ENCODE measurements at regions not wholly inside any gene's neighbourhood (a gene's known extent, or its start where the extent isn't known, plus 50 kb on each side); places are given as distances from the start of the nearest gene placed in this dataset.

GRCh38 chr4:147318586-147318985 lies 162.3 kb upstream of the EDNRA start:
- WGBS (ENCODE audit: insufficient coverage, low coverage, missing lambda C conversion rate) = 0% methylated on average over 3 of the region's 3 CpGs
- H3K79me2 ChIP-seq (ENCODE audit: control insufficient read depth, insufficient read depth, low read length) = no peaks in the 10 kb centered on the region
- ChIA-PET POLR2A (no interaction called here), CTCF (ENCODE audit: low intra/inter-chr PET ratio) (no interaction called here)
- intact Hi-C loops (cut with micrococcal nuclease) (no loop called here), in situ Hi-C loops (cut with MboI) (no loop called here)
- H4K20me1 ChIP-seq (replicated peaks; ENCODE audit: control insufficient read depth, insufficient read depth, low read length) = no peaks in the 10 kb centered on the region
- H3K4me1 ChIP-seq (replicated peaks in 1 of 2; ENCODE audit: control insufficient read depth in 2 of 2, insufficient read depth in 2 of 2, low read length in 2 of 2) = no peaks in the 10 kb centered on the region
- no peak overlapping the region for H2AFZ ChIP-seq (ENCODE audit: low read depth, low read length)
- H3K9me1 ChIP-seq (ENCODE audit: control insufficient read depth, insufficient read depth, low read length) = no peaks in the 10 kb centered on the region
- H3K4me2 ChIP-seq (ENCODE audit: insufficient read depth, low read length) = no peak overlapping the region
- ATAC-seq (no peak), FAIRE-seq (no peak), DNase-seq (ENCODE audit: extremely low read depth in 1 of 4, low spot score in 3 of 4) (no peak)
- H3K36me3 ChIP-seq (ENCODE audit: control insufficient read depth, insufficient read depth, low read length) = no peaks in the 10 kb centered on the region
- H3K9ac ChIP-seq (ENCODE audit: insufficient read depth in 1 of 2, low read depth in 2 of 2, low read length in 2 of 2) = no peak overlapping the region
- no TSS peak for BruUV-seq (replicated peaks)
- no peak overlapping the region for H3K27ac ChIP-seq (ENCODE audit: extremely low read depth, low read depth, low read length)
- H3K4me3 ChIP-seq = no peak overlapping the region
- H3K9me3 ChIP-seq (replicated peaks; ENCODE audit: control insufficient read depth, insufficient read depth, low read depth, low read length) = no peaks in the 10 kb centered on the region
- H3K27me3 ChIP-seq (ENCODE audit: control insufficient read depth in 2 of 2, insufficient read depth in 2 of 2, low read length in 2 of 2) = no peaks in the 10 kb centered on the region
- no peak for TF ChIP-seq ZNF696 (CRISPR knock-in tag; conservative IDR thresholded peaks at IDR 0.05)
- no peak for TF ChIP-seq XRCC5 (IDR thresholded peaks at IDR 0.05; ENCODE audit: low read depth, low read length)
- no peak for TF ChIP-seq CBX1 (IDR thresholded peaks at IDR 0.05; ENCODE audit: low read depth)
- TF ChIP-seq, protein P1, sequence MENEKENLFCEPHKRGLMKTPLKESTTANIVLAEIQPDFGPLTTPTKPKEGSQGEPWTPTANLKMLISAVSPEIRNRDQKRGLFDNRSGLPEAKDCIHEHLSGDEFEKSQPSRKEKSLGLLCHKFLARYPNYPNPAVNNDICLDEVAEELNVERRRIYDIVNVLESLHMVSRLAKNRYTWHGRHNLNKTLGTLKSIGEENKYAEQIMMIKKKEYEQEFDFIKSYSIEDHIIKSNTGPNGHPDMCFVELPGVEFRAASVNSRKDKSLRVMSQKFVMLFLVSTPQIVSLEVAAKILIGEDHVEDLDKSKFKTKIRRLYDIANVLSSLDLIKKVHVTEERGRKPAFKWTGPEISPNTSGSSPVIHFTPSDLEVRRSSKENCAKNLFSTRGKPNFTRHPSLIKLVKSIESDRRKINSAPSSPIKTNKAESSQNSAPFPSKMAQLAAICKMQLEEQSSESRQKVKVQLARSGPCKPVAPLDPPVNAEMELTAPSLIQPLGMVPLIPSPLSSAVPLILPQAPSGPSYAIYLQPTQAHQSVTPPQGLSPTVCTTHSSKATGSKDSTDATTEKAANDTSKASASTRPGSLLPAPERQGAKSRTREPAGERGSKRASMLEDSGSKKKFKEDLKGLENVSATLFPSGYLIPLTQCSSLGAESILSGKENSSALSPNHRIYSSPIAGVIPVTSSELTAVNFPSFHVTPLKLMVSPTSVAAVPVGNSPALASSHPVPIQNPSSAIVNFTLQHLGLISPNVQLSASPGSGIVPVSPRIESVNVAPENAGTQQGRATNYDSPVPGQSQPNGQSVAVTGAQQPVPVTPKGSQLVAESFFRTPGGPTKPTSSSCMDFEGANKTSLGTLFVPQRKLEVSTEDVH (IDR thresholded peaks at IDR 0.05; ENCODE audit: low read depth, partially characterized antibody) = no peak
- TF ChIP-seq ZNF561 (CRISPR knock-in tag; conservative IDR thresholded peaks at IDR 0.05) = no peak
- no peak for TF ChIP-seq E4F1 (CRISPR knock-in tag; IDR thresholded peaks at IDR 0.05; ENCODE audit: borderline replicate concordance)
- TF ChIP-seq HOMEZ (CRISPR knock-in tag; IDR thresholded peaks at IDR 0.05) = no peak
- TF ChIP-seq BRD9 (IDR thresholded peaks at IDR 0.05; ENCODE audit: low read depth, partially characterized antibody) = no peak
- TF ChIP-seq CAMTA2 (CRISPR knock-in tag; conservative IDR thresholded peaks at IDR 0.05) = no peak
- TF ChIP-seq ZC3H11A (IDR thresholded peaks at IDR 0.05; ENCODE audit: low read depth, low read length) = no peak
- no peak for TF ChIP-seq U2AF1 (optimal IDR thresholded peaks at IDR 0.05; ENCODE audit: low read depth, low read length)
- no peak for TF ChIP-seq SETDB1 (IDR thresholded peaks at IDR 0.05; ENCODE audit: low read length)
- no peak for TF ChIP-seq TAF7 (tag; IDR thresholded peaks at IDR 0.05)
- no peak for TF ChIP-seq TBP (optimal IDR thresholded peaks at IDR 0.05; ENCODE audit: low read depth, low read length)
